Liver (tissue), 8 donors: ENCODE measurements at regions not wholly inside any gene's neighbourhood (a gene's known extent, or its start where the extent isn't known, plus 50 kb on each side); places are given as distances from the start of the nearest gene placed in this dataset.

ENCODE experiments used
- DNase-seq: peaks from one replicate; pipeline ENCODE4 v3.0.0-alpha.2; 2017; ENCODE audit warnings: low spot score
- H3K27ac ChIP-seq, 2 donors: one replicate each; pipeline ENCODE4 v1.7.0; 2013; ENCODE audit warnings: inconsistent platforms in 2 of 2, low read length in 2 of 2, control low read depth in 1 of 2, low read depth in 1 of 2, mild to moderate bottlenecking in 1 of 2
- H3K27me3 ChIP-seq, 4 donors: one replicate each; pipeline versions ENCODE4 v1.6.1 to v1.7.0; 2013; ENCODE audit warnings: low read length in 3 of 4, inconsistent platforms in 1 of 4, mild to moderate bottlenecking in 1 of 4, moderate library complexity in 1 of 4; ENCODE audit not compliant: control insufficient read depth in 4 of 4, insufficient read depth in 4 of 4
- H3K36me3 ChIP-seq, 4 donors: one replicate each; pipeline versions ENCODE4 v1.6.1 to v1.7.0; 2013; ENCODE audit warnings: low read length in 3 of 4, mild to moderate bottlenecking in 3 of 4, low read depth in 1 of 4, moderate library complexity in 1 of 4; ENCODE audit not compliant: control insufficient read depth in 4 of 4, insufficient read depth in 3 of 4
- H3K4me1 ChIP-seq, 4 donors: one replicate each; pipeline versions ENCODE4 v1.6.1 to v1.7.0; 2013; ENCODE audit warnings: low read length in 3 of 4, mild to moderate bottlenecking in 3 of 4, moderate library complexity in 1 of 4; ENCODE audit not compliant: control insufficient read depth in 4 of 4, insufficient read depth in 4 of 4
- H3K4me3 ChIP-seq, 3 donors: one replicate each; pipeline versions ENCODE4 v1.6.1 to v1.7.0; 2013; ENCODE audit warnings: low read length in 3 of 3, control low read depth in 1 of 3, low read depth in 1 of 3, mild to moderate bottlenecking in 1 of 3
- H3K9ac ChIP-seq, 2 donors: one replicate each; pipeline ENCODE4 v1.7.0; 2013; ENCODE audit warnings: low read length in 2 of 2, mild to moderate bottlenecking in 2 of 2, moderate library complexity in 2 of 2, control low read depth in 1 of 2, low read depth in 1 of 2
- H3K9me3 ChIP-seq, 4 donors: one replicate each; pipeline versions ENCODE4 v1.6.1 to v1.7.0; 2013; ENCODE audit warnings: low read length in 3 of 4; ENCODE audit not compliant: control insufficient read depth in 4 of 4
- FOXA1 ChIP-seq: IDR thresholded peaks from 2 replicates; pipeline ENCODE4 v1.6.1; 2016; ENCODE audit warnings: antibody characterized with exemption
- FOXA2 ChIP-seq: IDR thresholded peaks from 2 replicates; pipeline ENCODE4 v1.6.1; 2016; ENCODE audit warnings: antibody characterized with exemption
- GABPA ChIP-seq, 2 donors: IDR thresholded peaks in 1 of 2; conservative IDR thresholded peaks in 1 of 2; 2 replicates each; pipeline ENCODE4 v1.6.1; 2016; ENCODE audit warnings: antibody characterized with exemption in 2 of 2, mild to moderate bottlenecking in 1 of 2, moderate library complexity in 1 of 2
- HNF4A ChIP-seq, 2 donors: conservative IDR thresholded peaks; 2 replicates each; pipeline ENCODE4 v1.6.1; 2016; ENCODE audit warnings: antibody characterized with exemption in 2 of 2, mild to moderate bottlenecking in 2 of 2
- HNF4G ChIP-seq: IDR thresholded peaks from 2 replicates; pipeline ENCODE4 v1.6.1; 2016; ENCODE audit warnings: antibody characterized with exemption
- JUND ChIP-seq, 2 donors: IDR thresholded peaks; 2 replicates each; pipeline ENCODE4 v1.6.1; 2016; ENCODE audit warnings: antibody characterized with exemption in 2 of 2
- MAX ChIP-seq: IDR thresholded peaks from 2 replicates; pipeline ENCODE4 v1.6.1; 2016; ENCODE audit warnings: antibody characterized with exemption
- NR2F2 ChIP-seq: IDR thresholded peaks from 2 replicates; pipeline ENCODE4 v1.6.1; 2016; ENCODE audit warnings: antibody characterized with exemption
- RAD21 ChIP-seq, 2 donors: IDR thresholded peaks; 2 replicates each; pipeline ENCODE4 v1.6.1; 2016; ENCODE audit warnings: antibody characterized with exemption in 2 of 2, mild to moderate bottlenecking in 2 of 2
- REST ChIP-seq: IDR thresholded peaks from 2 replicates; pipeline ENCODE4 v1.6.1; 2016; ENCODE audit warnings: antibody characterized with exemption, mild to moderate bottlenecking
- RXRA ChIP-seq, 2 donors: IDR thresholded peaks; 2 replicates each; pipeline ENCODE4 v1.6.1; 2017 to 2018; ENCODE audit warnings: antibody characterized with exemption in 2 of 2, mild to moderate bottlenecking in 1 of 2
- TAF1 ChIP-seq: conservative IDR thresholded peaks from 2 replicates; pipeline ENCODE4 v1.6.1; 2016; ENCODE audit warnings: antibody characterized with exemption, mild to moderate bottlenecking
- ZBTB33 ChIP-seq: IDR thresholded peaks from 2 replicates; pipeline ENCODE4 v1.6.1; 2016; ENCODE audit warnings: antibody characterized with exemption
- WGBS: extraction: QIAGEN DNeasy Blood & Tissue Kit; methylation state at CpG from one replicate; pipeline ENCODE4 v1.1.7; 2013; 5-methylcytosine and 5-hydroxymethylcytosine counted together
- TF ChIP-seq, protein P1 (sequence below): fragments of 150-350 bp; IDR thresholded peaks from 2 replicates; pipeline ENCODE4 v1.5.1; 2017; ENCODE audit warnings: improper control_type of control experiment, low read depth, low read length; ENCODE audit not compliant: missing input control
- TF ChIP-seq, protein P2 (sequence below): IDR thresholded peaks from 2 replicates; pipeline ENCODE4 v1.6.1; 2016; ENCODE audit warnings: antibody characterized with exemption
- donor health status: healthy.
- donor health status: healthy.
- donor health status: healthy.
- donor health status: healthy.
- donor health status: healthy.

- TF ChIP-seq ZBTB33 = no peak
These were observed 130.2 kb upstream of the SV2C start (continued) for GRCh38 chr5:75952963-75953362.

GRCh38 chr5:75952291-75952690 lies 130.9 kb upstream of the SV2C start:
- peaks cover 0 to 7% (median 0%) of the 10 kb centered on the region in 4 donors for H3K9me3 ChIP-seq
- no peaks in the 10 kb centered on the region for H3K4me1 ChIP-seq
- TF ChIP-seq RAD21 (IDR thresholded peaks at IDR 0.05) (no peak), RXRA (IDR thresholded peaks at IDR 0.05) (no peak), HNF4A (conservative IDR thresholded peaks at IDR 0.05) (no peak), HNF4G (no peak), NR2F2 (no peak), MAX (no peak)
- peaks cover 0 to 3% (median under 1%) of the 10 kb centered on the region in 4 donors for H3K27me3 ChIP-seq
- no peak for DNase-seq
- no peak overlapping the region for H3K9ac ChIP-seq
- H3K4me3 ChIP-seq = no peak overlapping the region
- WGBS = 56% methylated on average over 1 of the region's 1 CpG
- no peaks in the 10 kb centered on the region for H3K36me3 ChIP-seq
- no peak overlapping the region for H3K27ac ChIP-seq

DNA sequence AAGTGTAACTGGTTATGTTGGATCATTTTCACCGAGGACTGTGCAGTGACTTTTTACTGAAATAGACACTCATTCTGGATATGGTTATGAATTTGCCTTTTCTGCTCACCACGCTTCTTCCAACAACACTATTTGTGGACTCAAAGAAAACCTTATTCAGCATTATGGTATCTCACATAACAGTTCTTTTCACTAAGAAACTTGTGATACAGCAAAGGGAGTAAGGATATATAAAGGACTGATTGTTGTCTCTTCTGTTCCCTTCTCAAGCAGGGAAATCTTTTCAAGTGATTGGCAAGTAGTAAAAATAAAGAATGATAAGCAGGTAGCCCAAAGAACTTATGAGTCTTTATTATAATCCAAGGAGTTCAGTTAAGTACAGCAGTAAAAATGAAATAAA lies 131.5 kb upstream of the SV2C start:
- Histone ChIP-seq H3K4me3 (no peak overlapping the region), H3K9me3 (peaks cover 0 to 7% (median 0%) of the 10 kb centered on the region in 4 donors), H3K4me1 (no peaks in the 10 kb centered on the region), H3K9ac (no peak overlapping the region), H3K36me3 (no peaks in the 10 kb centered on the region), H3K27me3 (peaks cover 0 to 2% (median under 1%) of the 10 kb centered on the region in 4 donors), H3K27ac (no peak overlapping the region)
- WGBS = 72% methylated on average over 2 of the region's 2 CpGs
- no peak for DNase-seq
- TF ChIP-seq FOXA2 (no peak), HNF4G (no peak), TAF1 (no peak), RAD21 (IDR thresholded peaks at IDR 0.05) (no peak), JUND (IDR thresholded peaks at IDR 0.05) (no peak), ZBTB33 (no peak), REST (no peak), RXRA (IDR thresholded peaks at IDR 0.05) (no peak), GABPA (IDR thresholded peaks at IDR 0.05 in 1 of 2, conservative IDR thresholded peaks at IDR 0.05 in 1 of 2) (no peak), MAX (no peak), FOXA1 (no peak)
- TF ChIP-seq, protein P1, sequence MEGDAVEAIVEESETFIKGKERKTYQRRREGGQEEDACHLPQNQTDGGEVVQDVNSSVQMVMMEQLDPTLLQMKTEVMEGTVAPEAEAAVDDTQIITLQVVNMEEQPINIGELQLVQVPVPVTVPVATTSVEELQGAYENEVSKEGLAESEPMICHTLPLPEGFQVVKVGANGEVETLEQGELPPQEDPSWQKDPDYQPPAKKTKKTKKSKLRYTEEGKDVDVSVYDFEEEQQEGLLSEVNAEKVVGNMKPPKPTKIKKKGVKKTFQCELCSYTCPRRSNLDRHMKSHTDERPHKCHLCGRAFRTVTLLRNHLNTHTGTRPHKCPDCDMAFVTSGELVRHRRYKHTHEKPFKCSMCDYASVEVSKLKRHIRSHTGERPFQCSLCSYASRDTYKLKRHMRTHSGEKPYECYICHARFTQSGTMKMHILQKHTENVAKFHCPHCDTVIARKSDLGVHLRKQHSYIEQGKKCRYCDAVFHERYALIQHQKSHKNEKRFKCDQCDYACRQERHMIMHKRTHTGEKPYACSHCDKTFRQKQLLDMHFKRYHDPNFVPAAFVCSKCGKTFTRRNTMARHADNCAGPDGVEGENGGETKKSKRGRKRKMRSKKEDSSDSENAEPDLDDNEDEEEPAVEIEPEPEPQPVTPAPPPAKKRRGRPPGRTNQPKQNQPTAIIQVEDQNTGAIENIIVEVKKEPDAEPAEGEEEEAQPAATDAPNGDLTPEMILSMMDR = no peak
- TF ChIP-seq, protein P2, sequence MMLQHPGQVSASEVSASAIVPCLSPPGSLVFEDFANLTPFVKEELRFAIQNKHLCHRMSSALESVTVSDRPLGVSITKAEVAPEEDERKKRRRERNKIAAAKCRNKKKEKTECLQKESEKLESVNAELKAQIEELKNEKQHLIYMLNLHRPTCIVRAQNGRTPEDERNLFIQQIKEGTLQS = no peak
